HG02571 (cell line): ENCODE measurements at regions not wholly inside any gene's neighbourhood (a gene's known extent, or its start where the extent isn't known, plus 50 kb on each side); places are given as distances from the start of the nearest gene placed in this dataset.

Experiments
- ATAC-seq: cut with Tn5 transposase; IDR thresholded peaks from one replicate; pipeline ENCODE4 v1.9.1; 2021; ENCODE audit warnings: mild to moderate bottlenecking, moderate library complexity; ENCODE audit not compliant: unreplicated experiment

DNA sequence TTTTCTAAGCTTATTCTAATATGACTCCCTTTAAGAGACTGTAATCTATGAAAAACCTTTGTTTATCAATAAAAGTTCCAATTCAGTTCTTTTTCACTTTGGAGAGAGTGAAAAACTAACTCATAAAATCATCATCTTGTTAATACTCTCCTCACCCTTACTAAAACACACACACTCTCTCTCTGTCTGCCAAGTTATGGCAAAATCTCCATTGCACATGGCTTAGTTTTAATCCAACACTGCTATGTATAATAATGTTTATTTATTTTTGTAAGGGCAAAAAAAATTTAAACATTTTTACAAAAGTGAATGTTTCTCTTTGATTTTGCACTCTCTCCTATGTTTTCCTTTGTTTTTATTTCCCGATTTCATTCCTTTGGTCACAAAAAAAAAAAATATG, 253.2 kb downstream of the BMP7 start:
- ATAC-seq = no peak

DNA sequence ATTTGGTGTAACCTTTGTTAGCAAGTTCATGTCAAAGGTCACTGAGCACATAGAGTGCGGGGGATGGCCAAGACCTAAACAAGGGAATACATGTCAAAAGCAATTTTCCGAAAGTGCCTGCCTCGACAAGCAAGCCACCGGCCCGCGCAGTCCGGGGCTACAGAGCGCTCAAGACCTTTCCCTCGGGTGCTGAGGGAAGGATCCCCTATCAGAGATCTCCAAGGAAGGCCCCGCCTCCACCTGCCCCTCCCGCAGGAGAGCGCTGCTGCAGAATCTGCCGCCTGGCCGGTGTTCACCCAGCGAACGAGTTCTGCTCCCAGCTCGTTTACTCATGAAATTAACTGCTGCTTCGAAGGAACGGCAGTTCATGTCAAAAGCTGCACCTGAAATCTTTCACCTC, 252.7 kb downstream of the BMP7 start:
- no peak for ATAC-seq

DNA sequence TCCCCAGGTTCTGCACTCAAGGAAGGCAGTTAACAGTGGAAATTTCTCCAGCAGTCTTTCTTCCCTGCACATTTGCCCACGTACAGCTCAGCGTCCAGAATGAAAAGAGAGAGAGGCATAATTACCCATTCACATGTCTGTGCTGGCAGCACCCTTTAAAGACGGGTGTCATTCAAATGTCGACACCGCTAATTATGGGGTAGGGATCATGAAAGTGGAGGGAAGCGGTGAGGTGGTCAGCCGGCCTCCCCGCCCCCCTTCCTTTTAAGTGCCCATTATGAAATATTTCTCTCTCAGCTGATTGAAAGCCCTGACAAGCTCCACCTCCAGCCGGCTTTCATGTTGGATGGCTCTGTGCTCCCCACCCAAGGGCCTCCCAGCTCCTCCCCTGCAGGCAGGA, 246.1 kb downstream of the BMP7 start:
- no peak for ATAC-seq

DNA sequence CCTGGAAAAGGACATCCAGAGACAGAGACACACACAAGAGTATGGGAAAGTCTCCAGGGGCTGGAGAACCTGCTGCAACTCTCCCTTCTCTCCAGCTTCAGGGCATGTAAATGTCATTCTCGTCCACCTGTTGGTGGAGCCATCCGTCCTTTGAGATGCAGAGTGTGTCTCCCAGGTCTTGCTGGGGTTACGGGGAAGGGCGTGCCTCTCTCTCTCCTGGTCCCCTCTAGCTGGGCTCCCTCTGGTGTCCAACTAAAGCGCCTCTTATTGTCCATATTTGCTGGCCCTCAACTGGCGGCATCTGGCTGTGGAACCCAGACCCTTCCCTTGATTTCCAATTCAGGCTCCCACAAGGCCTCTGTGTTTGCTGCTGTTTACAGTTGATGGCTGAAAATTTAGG, 244.1 kb downstream of the BMP7 start:
- ATAC-seq = no peak

DNA sequence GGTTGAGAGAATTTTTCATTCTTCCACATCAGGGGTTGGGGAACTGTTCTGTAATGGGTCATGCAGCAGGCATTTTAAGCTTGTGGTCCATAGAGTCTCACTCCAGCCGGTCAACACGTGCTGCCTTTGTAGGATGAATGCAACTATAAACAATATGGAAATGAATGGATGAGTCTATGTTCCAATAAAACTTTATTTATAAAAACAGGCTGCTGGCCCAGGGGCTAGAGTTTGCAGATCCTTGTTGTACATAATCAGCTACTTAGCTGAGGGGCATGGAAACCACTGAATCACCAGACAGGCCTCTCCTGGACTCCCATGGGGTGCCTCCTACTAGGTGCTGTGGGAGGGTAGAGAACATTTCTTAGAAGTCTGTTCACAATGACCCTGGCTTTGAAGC, 243.4 kb downstream of the BMP7 start:
- no peak for ATAC-seq

DNA sequence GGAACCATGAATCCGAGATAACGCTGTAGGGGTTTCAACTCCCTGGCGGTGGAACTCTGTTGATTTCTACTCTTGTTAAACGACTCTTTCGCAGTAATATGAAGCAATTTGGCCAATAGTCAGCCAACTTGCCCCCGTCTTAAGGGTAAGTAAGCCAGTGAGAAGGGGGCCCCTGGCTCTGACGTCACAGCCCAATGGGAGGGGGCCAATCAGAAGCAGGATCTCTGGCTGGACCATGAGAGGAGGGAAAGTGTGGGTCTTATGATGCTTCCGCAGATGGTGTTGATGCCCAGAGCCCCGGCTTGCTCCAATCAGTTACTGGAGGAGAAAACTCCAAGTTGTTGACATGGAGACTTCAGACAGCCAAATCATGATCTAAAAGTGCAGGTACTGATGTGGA, 242.4 kb downstream of the BMP7 start:
- no peak for ATAC-seq

DNA sequence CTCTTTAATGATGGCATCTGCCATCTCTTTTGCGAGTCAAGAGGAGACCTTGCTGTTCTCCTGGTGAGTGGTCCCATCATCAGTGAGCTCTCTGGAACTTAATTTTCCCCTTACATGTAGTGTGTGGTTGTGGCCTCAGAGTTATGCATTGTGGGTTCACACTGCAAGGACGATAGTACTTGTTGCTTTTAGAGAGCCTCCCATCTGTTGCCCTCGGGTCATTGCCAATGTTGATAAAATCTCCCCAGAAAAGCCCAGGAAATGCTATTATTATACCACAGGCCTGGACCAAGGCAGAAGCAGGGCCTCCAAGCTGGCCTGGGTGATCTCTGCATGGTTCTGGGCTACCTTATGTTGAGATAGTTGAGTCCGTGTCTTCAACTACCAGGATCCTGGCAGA, 241.6 kb downstream of the BMP7 start:
- ATAC-seq = no peak

DNA sequence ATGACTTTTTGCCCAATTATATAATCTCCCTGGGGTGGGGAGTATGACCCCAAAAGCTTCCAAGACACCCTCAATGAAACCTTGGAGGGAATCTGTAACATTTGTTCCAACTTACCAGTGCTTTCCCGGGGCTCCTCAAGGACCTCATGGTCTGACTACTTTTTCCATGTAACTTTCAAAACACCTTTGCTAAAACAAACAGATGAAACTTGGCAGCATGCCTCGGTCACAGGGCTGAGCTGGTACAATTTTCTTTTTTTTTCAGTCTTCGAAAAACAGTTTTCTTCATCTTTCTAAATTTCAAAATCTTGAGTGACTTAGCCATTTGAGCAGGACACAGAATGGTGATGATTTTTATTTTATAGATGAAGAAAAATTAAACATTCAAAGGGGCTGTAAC, 241.2 kb downstream of the BMP7 start:
- no peak for ATAC-seq

DNA sequence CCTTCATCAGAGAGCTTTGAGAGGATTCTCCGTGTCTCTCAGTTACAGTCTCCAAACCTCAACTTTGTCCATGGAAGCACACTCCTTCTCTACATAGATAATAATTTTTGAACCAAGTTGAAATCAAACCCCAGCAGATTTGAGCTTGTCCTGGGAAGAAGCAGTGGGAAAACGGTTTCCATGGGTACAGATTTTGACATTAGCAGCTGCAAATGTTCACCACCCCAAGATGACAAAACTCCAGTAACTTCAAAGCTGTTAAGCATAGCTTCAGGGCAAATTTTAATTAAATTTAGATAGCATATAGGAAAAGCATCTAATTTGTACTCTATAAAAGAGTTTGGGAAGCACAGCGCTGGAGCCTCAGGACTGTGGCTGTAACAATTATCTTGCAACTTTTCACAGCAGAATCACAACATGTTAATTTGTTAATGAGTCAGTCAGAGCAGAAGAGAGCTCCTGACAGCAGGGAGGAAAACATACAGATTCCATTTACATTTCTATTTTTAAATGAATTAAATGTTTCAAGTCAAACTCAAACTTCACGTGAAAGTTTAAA, 240.7 kb downstream of the BMP7 start:
- ATAC-seq = no peak

DNA sequence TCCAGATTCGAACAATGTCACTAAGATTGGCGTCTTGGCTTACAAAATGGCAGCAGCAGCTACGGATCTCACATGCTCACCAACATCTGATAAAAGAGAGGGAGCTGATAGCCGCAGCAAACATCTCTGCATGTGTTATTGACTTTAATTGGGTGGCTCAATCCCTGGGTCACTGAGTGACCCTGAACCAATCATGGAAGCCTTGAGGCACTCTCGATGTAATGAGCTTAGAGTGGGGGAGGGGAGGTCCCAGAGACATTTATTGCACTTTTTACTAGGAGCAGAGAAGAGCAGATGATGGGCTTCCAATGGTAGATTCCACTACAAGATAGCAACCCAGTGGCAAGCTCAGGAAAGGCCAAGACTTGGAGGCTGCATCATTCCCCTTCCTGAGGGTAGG, 238.7 kb downstream of the BMP7 start:
- no peak for ATAC-seq

DNA sequence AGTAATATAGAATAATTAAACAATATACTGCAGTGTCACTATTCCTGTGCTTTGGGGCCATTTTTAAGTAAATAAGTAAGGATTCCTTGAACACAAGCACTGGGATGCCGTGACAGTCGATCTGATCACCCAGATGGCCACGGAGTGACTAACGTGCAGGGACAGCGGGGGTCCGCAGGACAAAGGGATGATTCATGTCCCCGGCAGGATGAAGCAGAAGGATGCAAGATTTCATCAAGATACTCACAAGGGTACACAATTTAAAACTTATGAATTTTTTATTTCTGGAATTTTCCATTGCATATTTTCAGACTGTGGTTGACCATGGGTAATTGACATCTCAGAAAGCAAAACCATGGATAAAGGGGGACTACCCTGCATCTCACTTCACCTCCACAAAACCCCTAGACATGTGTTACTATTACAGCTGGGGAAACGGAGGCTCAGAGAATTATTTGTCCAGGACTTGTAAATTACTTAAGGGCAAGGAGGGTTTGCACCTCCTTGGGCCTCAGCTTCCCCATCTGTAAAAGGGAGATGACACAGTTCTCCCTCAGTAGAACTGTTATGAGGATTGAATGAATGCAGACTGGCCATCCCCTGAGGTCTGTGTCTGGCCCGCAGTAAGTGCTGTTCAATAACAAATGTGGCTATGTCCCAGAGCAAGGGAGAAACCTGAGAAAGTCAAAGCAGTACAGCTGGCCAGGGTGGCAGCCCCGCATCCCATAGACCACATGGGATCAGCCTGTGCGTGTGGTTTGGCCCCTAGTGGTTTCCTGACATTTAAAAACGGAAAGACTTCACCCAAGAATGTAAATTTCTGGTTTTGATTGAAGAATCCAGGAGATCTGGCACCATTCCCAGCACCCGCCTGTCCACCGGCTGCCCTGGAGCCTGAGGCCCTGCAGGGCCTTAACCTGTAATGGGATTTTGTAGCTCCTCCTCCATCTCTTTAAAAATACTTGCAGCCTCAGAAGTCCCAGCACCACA, 235.5 kb downstream of the BMP7 start:
- no peak for ATAC-seq

DNA sequence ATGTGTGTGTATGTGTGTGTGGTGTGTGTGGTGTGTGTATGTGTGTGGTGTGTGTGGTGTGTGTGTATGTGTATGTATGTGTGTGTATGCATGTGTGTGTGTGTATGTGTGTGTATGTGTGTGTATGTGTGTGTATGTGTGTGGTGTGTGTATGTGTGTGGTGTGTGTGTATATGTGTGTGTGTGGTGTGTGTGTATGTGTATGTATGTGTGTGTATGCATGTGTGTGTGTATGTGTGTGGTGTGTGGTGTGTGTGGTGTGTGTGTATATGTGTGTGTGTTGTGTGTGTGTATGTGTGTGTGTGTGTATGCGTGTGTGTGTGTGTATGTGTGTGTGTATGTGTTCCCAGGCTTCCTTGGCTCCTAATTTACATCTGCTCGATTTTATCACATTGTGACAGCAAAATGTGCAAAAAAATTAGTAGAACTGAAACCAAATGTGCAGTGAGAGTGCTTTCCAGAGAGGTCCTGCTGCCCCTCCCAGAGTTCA, 234.5 kb downstream of the BMP7 start:
- no peak for ATAC-seq

DNA sequence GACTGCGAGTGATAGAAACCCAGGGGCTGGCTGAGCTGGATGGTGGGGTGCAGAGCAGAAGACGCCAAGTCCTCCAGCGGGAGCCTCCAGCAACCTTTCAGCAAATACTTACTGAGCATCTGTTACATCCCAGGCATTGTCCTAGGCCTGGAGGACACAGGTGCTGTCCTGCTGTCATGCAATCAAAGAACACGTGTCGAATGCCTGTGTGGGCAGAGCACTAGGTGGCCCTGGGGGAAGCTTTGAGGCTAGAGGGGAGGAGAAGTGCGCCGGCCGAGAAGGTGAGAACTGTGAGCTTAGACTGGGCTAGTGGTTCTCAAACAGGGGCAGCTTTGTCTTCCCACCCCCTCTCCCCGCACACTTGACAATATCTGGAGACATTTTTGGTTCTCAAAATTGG, 233.6 kb downstream of the BMP7 start:
- no peak for ATAC-seq

DNA sequence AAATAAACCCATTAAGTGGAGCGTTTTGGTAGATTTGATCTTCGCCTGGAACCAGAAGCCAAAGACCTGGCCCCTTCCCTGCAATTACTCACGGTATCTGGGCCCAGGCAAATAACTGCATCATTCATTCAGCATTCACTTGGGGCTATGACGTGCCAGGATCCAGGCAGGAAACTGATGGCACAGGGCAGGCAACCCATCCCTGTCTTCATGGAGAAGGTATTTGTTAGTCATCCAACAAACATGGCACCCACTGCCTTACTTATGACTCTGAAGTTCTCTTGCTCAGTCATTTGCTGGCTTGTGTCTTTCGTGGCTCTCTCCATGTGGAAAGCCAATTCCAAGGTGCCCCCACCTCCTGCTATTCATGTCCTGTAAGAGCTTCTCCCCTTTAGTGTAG, 232.4 kb downstream of the BMP7 start:
- no peak for ATAC-seq

DNA sequence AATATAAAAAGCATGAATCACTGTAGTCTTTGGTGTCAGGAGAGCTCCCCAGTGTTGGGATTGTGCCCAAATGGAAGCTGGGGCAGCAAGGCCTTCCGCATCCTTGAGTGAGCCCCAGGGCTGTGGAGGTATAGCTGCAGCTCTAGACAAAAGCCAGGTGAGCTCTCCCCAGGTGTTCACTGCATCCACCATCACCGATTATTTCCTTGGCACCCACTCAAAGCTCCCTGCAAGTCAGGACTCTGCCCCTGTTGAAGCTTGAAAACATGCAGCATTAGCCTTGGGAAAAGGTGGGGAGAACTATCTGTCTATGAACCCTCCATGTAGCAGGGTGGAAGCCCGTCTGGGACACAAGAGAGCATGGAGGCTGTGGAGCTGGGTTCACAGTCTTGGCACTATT, 228.8 kb downstream of the BMP7 start:
- ATAC-seq = no peak

DNA sequence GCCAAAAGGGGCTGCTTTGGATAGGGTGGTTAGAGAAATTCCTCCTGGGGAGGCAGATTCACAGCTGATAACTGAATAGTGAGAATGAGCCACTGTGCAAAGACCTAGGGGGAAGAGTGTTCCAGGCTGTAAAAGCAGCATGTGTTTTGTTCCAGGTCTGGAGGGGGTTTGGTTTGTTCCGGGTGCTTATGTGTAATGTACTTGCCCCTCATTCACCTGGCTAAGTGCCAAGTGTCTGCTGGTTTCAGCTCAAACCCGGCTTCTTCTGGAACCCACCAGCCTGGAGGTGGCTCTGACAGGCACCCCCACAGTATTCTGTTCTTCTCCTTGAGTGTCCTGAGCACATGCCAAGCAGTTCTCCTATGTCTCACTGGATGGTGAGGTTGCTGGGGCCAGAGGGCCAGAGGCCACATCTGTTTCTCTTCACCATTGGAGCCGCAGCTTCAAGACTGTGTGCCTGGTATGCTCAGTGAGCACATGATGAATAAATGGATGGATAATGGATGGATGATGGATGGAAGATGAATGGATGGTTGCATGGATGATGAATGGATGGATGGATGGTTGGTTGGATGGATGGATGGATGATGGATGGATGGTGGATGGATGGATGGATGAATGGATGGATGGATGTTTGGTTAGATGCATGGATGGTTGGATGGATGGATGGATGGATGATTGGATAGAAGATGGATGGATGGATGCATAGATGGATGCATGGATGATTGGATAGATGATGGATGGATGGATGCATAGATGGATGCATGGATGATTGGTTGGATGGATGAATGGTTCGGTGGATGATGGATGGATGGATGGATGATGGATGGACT, 227.6 kb downstream of the BMP7 start:
- no peak for ATAC-seq

DNA sequence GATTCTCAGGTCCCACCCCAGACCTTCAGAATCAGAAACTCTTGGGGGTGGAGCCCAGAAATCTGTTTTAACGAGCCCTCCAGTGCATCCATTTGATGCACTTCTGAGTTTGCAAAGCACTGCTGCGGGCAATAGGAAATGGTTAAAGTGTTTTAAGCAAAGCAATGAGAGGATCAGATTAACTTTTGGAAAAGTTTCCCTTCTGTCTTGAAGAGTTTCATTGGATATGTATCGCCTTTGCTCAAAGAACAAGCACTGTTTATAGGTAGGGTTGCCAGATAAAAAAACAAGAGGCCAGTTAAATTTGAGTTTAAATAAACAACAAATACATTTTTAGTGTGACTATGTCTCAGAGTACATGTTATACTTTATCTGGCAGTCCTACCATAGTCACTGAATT, 226.0 kb downstream of the BMP7 start:
- ATAC-seq = no peak

DNA sequence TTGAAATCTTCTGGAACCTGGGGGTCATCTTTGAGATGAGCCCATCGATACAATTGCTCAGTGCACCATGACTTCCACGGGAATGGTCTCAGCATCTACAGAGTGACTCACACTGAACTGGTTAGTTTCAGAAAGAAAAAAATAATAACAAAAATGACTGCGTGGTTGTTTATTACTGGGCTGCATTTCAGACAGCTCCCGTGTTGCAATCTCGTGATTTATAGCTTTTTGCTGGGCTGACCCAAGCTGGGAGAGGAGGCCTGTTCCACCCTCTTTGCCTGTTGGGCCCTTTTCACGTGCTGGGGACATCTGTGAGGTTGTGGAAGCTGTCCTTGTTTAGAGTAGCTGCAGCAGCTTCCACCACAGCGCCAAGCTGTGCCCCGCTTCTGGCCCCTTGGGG, 225.5 kb downstream of the BMP7 start:
- ATAC-seq = no peak

DNA sequence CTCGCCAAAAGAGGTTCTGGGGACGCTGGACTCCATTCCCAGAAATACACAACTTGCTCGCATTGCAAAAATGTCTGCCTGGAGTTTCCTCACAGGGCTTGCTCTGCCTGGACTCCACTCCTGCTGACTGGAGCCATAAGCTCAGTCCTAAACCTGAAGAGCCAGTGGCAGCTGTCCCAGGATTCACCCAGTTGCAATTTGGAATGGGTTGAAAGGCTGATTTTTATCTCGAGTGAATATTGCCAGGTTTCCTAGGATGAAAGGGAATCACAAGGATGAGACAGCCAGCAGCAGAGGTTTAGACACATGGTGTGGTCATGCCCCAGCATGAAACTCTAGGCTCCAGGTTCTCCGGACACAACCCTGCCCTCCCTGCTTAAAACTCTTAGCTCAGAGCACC, 223.3 kb downstream of the BMP7 start:
- ATAC-seq = no peak

DNA sequence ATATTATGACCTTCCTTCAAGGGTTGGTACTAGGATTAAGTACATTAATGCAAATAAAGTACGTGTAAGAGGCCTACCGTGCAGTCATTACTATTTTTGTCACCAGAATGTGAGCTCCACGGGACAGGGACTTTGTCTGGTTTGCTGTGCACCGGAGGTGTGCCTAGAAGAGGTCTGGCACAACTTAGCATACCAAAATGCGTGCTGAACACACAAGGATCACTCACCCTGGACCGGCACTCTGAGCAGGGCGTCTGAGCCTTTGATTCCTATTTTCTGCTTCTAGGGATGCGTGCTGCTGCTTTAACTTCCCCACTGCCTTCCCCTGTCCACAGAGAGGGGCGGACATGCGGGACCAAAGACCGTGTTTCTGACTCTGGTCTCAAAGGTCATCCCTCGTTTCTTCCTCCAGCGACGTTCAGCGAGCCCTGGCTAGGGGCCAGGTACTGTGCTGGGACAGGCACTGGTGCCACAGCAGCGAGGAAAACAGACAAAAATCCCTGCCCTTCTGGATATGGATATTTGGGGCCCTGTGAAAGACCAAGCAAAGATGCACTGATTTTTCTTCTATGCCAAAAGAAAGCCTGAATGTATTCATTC, 222.7 kb downstream of the BMP7 start:
- no peak for ATAC-seq
